Putamen (tissue), 1 donor: ENCODE measurements at regions not wholly inside any gene's neighbourhood (a gene's known extent, or its start where the extent isn't known, plus 50 kb on each side); places are given as distances from the start of the nearest gene placed in this dataset.

Experiments used
- DNase-seq: peaks from one replicate; pipeline ENCODE4 v3.0.0-alpha.2; 2016; ENCODE audit warnings: low spot score

GRCh38 chr3:150091626-150092025 lies 120.9 kb upstream of the PFN2 start:
- DNase-seq, result no peak

- DNase-seq, result no peak
Observed at GRCh38 chr3:150090877-150091276, 120.2 kb upstream of the PFN2 start.

GRCh38 chr3:150090006-150090405 lies 119.3 kb upstream of the PFN2 start:
- DNase-seq, result no peak

GRCh38 chr3:150084128-150084527 lies 113.4 kb upstream of the PFN2 start:
- no peak for DNase-seq

- DNase-seq, result no peak
Observed at GRCh38 chr3:150083655-150084042, 113.0 kb upstream of the PFN2 start.

GRCh38 chr3:150082898-150083654 lies 112.4 kb upstream of the PFN2 start:
- no peak for DNase-seq

GRCh38 chr3:150081084-150081483 lies 110.4 kb upstream of the PFN2 start:
- no peak for DNase-seq

- DNase-seq, result no peak
Observed at GRCh38 chr3:150080058-150080730, 109.5 kb upstream of the PFN2 start.

- no peak for DNase-seq
Observed at GRCh38 chr3:150079029-150079739, 108.5 kb upstream of the PFN2 start.

GRCh38 chr3:150077581-150078247 lies 107.0 kb upstream of the PFN2 start:
- DNase-seq, result no peak

- DNase-seq, result no peak
Observed at GRCh38 chr3:150077107-150077506, 106.4 kb upstream of the PFN2 start.

GRCh38 chr3:150076443-150076842 lies 105.7 kb upstream of the PFN2 start:
- DNase-seq, result no peak

- DNase-seq, result no peak
Observed at GRCh38 chr3:150075417-150075865, 104.7 kb upstream of the PFN2 start.

GRCh38 chr3:150074697-150075416 lies 104.2 kb upstream of the PFN2 start:
- no peak for DNase-seq

GRCh38 chr3:150074277-150074676 lies 103.6 kb upstream of the PFN2 start:
- no peak for DNase-seq

- no peak for DNase-seq
Observed at GRCh38 chr3:150073513-150073912, 102.8 kb upstream of the PFN2 start.

GRCh38 chr3:150073031-150073430 lies 102.3 kb upstream of the PFN2 start:
- no peak for DNase-seq

- DNase-seq, result no peak
Observed at GRCh38 chr3:150072576-150072975, 101.9 kb upstream of the PFN2 start.

- no peak for DNase-seq
Observed at GRCh38 chr3:150070271-150070670, 99.6 kb upstream of the PFN2 start.

- DNase-seq, result no peak
Observed at GRCh38 chr3:150069633-150070032, 98.9 kb upstream of the PFN2 start.

GRCh38 chr3:150069154-150069527 lies 98.4 kb upstream of the PFN2 start:
- no peak for DNase-seq
